Frontal cortex (tissue), 3 donors: ENCODE measurements at regions not wholly inside any gene's neighbourhood (a gene's known extent, or its start where the extent isn't known, plus 50 kb on each side); places are given as distances from the start of the nearest gene placed in this dataset.

Experiments
- DNase-seq, 2 donors: peaks; one replicate each; pipeline ENCODE4 v3.0.0; 2012; ENCODE audit warnings: low spot score in 2 of 2
- FAIRE-seq: peaks from 2 replicates; lab custom pipeline; 2012; peaks lifted over from hg19 to GRCh38; lab: Jason Lieb, UNC
- donor health status: control.
- donor health status: control.
- donor health status: control.

DNA sequence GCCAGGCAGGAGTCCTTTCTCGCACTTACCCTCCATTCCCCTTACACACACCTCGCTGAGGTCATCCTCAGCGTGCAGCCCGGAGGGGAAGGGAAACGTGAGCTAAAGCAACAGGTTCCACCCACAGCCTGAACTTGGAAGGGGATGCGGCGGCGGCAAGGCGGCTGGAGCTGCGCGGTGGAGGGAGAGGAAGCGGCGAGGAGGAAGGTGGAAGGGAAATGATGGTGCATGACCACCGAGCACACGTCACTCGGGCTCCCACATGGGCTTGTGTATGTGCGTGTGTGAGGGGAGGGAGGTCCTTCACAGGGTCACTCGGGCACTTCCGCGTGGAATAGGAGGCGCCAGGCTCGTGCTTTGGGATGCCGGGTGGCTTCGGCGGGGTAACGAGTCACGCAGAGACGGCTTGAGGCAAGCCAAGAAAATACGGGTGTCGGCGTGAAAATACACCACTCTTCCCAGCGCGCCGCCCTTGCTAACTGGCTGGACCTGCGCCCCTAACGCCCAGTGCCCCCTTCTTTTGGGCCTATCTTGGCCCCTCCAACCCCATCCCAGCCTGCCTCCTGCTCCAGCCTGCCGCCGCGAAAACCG is 225.5 kb upstream of the IL12A start:
- DNase-seq (peak; percentile 62 to 63), FAIRE-seq (no peak)

GRCh38 chr3:159763602-159764489 is 224.8 kb upstream of the IL12A start:
- FAIRE-seq (no peak), DNase-seq (peak; percentile 67 to 82)

DNA sequence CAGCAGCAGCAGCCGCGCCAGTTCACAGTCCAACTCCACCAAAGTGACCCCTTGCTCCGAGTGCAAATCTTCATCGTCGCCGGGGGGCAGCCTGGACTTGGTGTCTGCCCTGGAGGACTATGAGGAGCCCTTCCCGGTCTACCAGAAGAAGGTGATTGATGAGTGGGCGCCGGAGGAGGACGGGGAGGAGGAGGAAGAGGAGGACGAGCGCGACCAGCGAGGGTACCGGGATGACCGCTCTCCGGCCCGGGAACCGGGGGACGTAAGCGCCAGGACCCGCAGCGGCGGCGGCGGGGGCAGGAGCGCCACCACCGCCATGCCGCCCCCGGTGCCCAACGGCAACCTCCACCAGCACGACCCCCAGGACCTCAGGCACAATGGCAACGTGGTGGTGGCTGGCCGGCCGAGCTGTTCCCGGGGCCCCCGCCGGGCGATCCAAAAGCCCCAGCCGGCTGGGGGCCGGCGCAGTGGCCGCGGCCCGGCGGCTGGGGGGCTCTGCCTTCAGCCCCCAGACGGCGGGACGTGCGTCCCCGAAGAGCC is 224.1 kb upstream of the IL12A start:
- no peak for FAIRE-seq

DNA sequence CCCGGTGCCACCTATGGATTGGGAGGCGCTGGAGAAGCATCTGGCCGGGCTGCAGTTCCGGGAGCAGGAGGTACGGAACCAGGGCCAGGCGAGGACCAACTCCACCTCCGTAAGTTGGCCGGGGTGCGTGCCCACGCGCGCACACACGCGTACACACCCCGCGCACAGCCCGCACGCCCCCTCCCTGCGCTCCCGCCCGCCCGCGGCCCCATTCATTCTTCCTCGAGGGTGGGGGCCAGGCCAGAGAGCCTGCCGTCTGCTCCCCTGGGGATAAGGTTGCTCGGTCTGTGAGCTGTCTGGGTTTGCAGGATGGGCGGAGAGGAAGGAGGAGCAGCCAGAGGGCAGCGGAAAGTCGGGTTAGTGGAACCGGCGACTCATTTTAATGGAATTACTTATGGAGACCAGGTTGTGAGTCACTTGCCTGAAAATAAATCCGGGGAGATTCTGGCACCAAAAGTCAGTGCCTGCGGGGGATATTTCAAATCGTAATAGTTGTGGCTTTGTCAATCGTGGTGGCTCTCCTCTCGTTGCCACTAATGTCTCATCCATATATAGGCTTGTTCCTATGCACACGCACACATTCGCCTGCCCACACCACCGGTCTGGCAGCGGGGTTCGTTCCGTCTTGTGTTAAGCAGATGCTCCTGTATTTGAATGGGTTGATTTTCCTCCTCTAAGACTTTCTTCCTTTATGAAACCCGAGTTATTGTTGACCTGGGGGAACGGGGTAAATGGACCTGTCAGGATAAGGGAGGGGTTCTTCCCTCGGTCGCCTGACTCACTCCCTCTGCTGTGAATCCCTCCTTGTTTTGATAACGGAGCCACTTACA is 223.4 kb upstream of the IL12A start:
- FAIRE-seq, result no peak

More for the DNA sequence above, 224.1 kb upstream of the IL12A start:
- DNase-seq, result no peak

DNA sequence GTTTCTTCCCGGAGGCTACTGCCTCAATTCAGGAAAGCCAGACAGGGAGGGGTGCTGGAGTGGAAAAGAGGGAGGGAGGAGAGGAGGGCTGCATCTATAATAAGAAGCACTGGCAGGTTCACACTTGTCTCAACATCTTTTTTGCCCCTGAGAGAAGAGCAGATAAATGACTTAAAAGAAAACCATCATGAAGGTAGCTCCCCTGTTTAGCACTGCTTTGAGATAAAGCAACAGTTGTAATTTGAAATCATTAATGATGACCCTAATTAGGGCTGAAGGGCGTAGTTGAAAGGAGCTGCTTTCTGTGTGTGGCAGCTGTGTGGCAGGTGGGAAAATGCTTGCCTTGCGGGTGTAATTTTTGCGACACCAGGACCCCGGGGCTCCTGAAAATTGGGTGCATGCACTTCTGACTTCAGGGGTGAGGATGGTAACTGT is 222.8 kb upstream of the IL12A start:
- FAIRE-seq (no peak), DNase-seq (no peak)

More for the DNA sequence above, 223.4 kb upstream of the IL12A start:
- DNase-seq, result peak; percentile 59 to 65

- FAIRE-seq (no peak), DNase-seq (no peak)
Measured at GRCh38 chr3:159766563-159767185, 222.0 kb upstream of the IL12A start.

DNA sequence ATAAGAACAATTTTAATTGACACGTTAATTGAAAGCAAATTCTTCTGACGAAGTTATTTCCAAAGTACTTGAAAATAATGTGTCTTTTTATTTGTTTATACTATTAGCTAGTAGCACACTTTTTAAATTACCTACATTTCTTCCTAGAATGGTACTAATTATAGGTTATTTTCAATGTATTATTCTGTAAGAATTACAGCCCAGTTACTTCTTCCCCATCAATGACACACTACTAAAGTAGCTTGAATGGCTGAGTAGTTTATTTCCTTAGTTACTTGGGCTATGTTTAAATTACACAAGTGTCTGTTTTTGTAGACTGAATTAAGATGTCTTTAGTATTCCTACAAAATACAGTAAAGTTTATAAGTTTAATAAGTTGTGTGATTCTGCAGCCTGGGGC is 217.6 kb upstream of the IL12A start:
- no peak for DNase-seq
- FAIRE-seq, result no peak

DNA sequence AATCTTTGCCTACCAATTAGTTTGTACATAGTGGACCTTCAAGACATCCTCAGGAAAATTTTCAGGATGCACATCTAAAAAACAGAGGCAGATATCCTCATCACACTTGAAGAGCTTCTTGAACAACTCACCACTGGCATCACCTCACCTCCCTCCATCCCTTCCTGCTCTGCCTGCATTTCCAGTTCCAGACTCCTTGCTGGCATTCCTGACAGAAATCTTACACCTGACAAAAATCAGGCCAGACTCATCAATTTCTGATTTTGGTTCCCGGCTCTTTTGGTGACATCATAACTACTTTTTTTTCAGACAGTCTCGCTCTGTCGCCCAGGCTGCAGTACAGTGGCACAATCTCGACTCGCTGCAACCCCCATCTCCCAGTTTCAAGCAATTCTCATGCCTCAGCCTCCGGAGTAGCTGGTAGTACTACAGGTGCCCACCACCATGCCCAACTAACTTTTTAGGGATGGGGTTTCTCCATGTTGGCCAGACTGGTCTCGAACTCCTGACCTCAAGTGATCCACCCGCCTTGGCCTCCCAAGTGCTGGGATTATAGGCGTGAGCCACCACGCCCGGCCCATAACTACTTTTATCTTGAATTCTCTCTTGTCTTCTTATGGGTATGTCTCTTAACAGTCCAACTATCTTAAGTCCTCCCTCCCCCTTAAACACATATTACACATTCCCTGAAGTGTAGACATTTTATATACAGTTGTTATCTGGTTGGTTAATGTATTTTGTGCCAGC is 216.6 kb upstream of the IL12A start:
- FAIRE-seq, result no peak

GRCh38 chr3:159773706-159774105 is 214.9 kb upstream of the IL12A start:
- DNase-seq (no peak), FAIRE-seq (no peak)

More for the DNA sequence above, 216.6 kb upstream of the IL12A start:
- no peak for DNase-seq

DNA sequence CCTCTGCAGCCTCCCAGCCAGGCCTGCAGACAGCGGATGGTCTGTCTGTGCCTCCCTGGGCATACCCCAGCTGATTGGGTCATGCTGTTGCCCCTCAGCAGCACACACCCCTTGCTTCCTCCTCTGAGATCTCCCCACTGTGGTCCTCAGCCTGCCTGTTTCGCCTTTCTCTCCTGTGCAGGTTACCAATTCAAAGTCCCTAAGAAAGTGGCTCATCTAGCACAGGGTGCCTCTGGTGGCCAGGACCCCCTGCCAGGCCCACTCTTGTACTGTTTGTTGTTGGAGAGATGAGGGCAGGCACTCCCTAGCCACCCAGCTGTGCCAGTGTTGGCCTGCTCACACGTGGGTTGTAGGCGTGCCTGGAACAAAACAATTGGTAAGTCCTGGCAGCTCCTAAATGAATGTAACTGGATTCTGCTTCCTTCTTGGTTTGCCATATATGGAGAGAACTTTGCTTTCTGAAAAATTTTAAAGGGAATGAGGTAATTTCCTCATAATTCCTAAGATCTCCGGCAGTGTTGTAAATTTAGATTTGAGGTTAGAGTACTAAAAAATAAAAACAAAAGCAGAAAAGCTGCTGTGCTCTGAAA is 213.2 kb upstream of the IL12A start:
- DNase-seq (peak in 1 of 2 donors; percentile 46), FAIRE-seq (no peak)

DNA sequence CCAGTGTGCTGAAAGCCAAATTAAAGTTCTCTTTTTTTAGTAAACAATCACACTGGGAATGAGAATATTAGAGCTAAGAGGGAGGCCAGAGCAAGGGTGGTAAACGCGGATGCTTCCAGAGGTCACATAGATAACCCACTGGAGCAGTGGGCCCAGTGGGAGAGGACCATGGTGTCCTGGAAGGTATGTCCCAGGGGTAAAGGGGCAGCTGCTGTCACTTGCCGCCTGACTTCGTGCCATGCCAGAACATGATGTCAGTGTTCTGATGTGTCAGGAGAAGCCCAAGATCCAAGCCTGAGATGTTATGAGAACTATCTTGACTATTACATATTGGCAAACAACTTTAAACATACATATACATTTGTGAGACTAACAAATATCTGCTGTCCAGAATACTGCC is 211.9 kb upstream of the IL12A start:
- no peak for FAIRE-seq
- no peak for DNase-seq

GRCh38 chr3:159779883-159780282 is 208.8 kb upstream of the IL12A start:
- FAIRE-seq, result no peak
- DNase-seq, result no peak

- FAIRE-seq (no peak), DNase-seq (no peak)
Measured at GRCh38 chr3:159781867-159782266, 206.8 kb upstream of the IL12A start.

GRCh38 chr3:159782724-159783421 is 205.8 kb upstream of the IL12A start:
- DNase-seq (no peak), FAIRE-seq (no peak)

DNA sequence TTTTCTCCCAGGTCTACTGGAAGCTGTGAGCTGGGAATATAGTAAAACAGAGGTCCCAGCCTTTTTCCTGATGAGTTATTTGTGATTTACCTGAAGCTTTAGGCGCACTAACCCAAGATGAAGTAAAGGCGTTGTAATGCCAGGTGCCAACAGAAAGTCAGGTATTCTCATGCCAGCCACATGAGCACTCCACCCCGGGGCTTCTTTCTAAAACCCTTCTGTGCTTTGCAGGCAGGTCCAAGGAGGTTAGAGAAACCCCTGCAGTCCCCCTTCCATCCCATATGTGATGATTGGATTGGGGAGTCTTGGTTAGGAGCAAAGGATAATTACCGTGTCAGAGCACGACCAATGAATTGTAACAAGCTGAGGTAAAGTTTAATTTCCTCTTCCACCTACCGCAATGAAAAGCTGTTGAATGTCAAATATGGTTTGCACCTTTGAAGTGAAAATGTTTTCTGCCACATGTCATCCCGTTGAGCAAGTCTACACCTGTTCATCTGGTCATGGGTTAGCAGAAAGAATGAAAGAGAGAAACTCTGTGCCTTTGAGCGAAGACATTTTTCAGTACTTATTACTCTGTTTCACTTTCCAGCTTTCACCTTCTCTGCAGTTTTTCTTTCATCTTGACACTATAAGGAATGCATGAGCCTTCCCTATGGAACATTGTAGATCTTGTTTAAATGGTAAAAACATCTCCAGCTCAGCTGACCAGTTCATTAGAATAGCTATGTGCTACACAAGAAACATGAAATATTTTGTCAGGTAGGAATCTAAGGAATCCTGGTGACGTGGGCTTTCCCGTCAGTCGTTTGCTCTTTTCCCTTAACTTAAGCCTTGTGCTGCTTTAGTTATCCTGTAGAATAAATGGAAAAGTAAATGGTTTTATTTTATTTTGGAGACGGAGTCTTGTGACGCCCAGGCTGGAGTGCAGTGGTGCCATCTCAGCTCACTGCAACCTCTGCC is 204.6 kb upstream of the IL12A start:
- no peak for DNase-seq
- no peak for FAIRE-seq

- DNase-seq (no peak), FAIRE-seq (no peak)
Measured at GRCh38 chr3:159785273-159785708, 203.3 kb upstream of the IL12A start.
